Uterus (tissue), 2 donors: ENCODE measurements at regions not wholly inside any gene's neighbourhood (a gene's known extent, or its start where the extent isn't known, plus 50 kb on each side); places are given as distances from the start of the nearest gene placed in this dataset.

Experiments
- CTCF ChIP-seq, 4 experiments: fragments of 200-600 bp in 2 of 4; fragments of 450-650 bp in 2 of 4; sonication (generic) in 2 of 4; IDR thresholded peaks; one replicate each; pipeline ENCODE4 v1.5.1; 2016 to 2019; ENCODE audit warnings: antibody characterized with exemption in 4 of 4, mild to moderate bottlenecking in 2 of 4, moderate library complexity in 1 of 4
- POLR2A ChIP-seq, 2 donors: fragments of 450-650 bp; IDR thresholded peaks; one replicate each; pipeline ENCODE4 v1.6.1; 2016; ENCODE audit warnings: antibody characterized with exemption in 2 of 2, mild to moderate bottlenecking in 1 of 2, moderate library complexity in 1 of 2

GRCh38 chr22:48407256-48407955 lies 1420.3 kb downstream of the BRD1 start:
- TF ChIP-seq CTCF (IDR thresholded peaks at IDR 0.05), result no peak
- no peak for TF ChIP-seq POLR2A (IDR thresholded peaks at IDR 0.05)
